Peyer's patch (tissue), 4 donors: ENCODE measurements at regions not wholly inside any gene's neighbourhood (a gene's known extent, or its start where the extent isn't known, plus 50 kb on each side); places are given as distances from the start of the nearest gene placed in this dataset.

Experiments used
- DNase-seq, 3 donors: peaks; one replicate each; pipeline ENCODE4 v3.0.0-alpha.2; 2017 to 2019
- H3K27ac ChIP-seq, 4 donors: fragments of 200-600 bp; sonication (generic); one replicate each; pipeline ENCODE4 v1.5.1; 2016 to 2019
- H3K27me3 ChIP-seq, 2 donors: fragments of 200-600 bp; sonication (generic); one replicate each; pipeline ENCODE4 v1.5.1; 2019
- H3K36me3 ChIP-seq, 3 donors: fragments of 200-600 bp; sonication (generic); one replicate each; pipeline ENCODE4 v1.5.1; 2016 to 2019
- H3K4me1 ChIP-seq, 4 donors: fragments of 200-600 bp; sonication (generic); one replicate each; pipeline ENCODE4 v1.5.1; 2016 to 2019
- H3K4me3 ChIP-seq, 4 donors: fragments of 200-600 bp; sonication (generic); 1 replicate in 3 of 4; 2 replicates in 1 of 4; pipeline ENCODE4 v1.5.1; 2016 to 2019; ENCODE audit warnings: mild to moderate bottlenecking in 1 of 4
- H3K9me3 ChIP-seq, 4 donors: fragments of 200-600 bp; sonication (generic); one replicate each; pipeline ENCODE4 v1.5.1; 2016 to 2019; ENCODE audit warnings: mild to moderate bottlenecking in 1 of 4
- POLR2A ChIP-seq, 2 donors: fragments of 450-650 bp; IDR thresholded peaks; one replicate each; pipeline ENCODE4 v1.5.1; 2017; ENCODE audit warnings: antibody characterized with exemption in 2 of 2, mild to moderate bottlenecking in 2 of 2, moderate library complexity in 2 of 2
- TF ChIP-seq, protein P1 (sequence below), 6 experiments: fragments of 450-650 bp in 4 of 6; fragments of 200-600 bp in 2 of 6; sonication (generic) in 1 of 6; IDR thresholded peaks; one replicate each; pipeline ENCODE4 v1.5.1; 2017 to 2019; ENCODE audit warnings: antibody characterized with exemption in 6 of 6, mild to moderate bottlenecking in 3 of 6, moderate library complexity in 1 of 6

GRCh38 chr17:77700165-77700881 is 258.2 kb upstream of the TNRC6C start:
- DNase-seq = peak in 1 of 3 donors; percentile 38
- Histone ChIP-seq H3K4me3 (no peak overlapping the region), H3K4me1 (no peaks in the 10 kb centered on the region), H3K27ac (no peak overlapping the region), H3K27me3 (no peaks in the 10 kb centered on the region), H3K9me3 (peaks cover 0 to 17% (median 7%) of the 10 kb centered on the region in 4 donors), H3K36me3 (no peaks in the 10 kb centered on the region)
- TF ChIP-seq, protein P1, sequence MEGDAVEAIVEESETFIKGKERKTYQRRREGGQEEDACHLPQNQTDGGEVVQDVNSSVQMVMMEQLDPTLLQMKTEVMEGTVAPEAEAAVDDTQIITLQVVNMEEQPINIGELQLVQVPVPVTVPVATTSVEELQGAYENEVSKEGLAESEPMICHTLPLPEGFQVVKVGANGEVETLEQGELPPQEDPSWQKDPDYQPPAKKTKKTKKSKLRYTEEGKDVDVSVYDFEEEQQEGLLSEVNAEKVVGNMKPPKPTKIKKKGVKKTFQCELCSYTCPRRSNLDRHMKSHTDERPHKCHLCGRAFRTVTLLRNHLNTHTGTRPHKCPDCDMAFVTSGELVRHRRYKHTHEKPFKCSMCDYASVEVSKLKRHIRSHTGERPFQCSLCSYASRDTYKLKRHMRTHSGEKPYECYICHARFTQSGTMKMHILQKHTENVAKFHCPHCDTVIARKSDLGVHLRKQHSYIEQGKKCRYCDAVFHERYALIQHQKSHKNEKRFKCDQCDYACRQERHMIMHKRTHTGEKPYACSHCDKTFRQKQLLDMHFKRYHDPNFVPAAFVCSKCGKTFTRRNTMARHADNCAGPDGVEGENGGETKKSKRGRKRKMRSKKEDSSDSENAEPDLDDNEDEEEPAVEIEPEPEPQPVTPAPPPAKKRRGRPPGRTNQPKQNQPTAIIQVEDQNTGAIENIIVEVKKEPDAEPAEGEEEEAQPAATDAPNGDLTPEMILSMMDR (IDR thresholded peaks at IDR 0.05) = no peak
- no peak for TF ChIP-seq POLR2A (IDR thresholded peaks at IDR 0.05)

GRCh38 chr17:77701996-77702395 is 256.5 kb upstream of the TNRC6C start:
- no peak for TF ChIP-seq POLR2A (IDR thresholded peaks at IDR 0.05)
- TF ChIP-seq, protein P1 (IDR thresholded peaks at IDR 0.05) = no peak
- peaks cover 0 to 17% (median 8%) of the 10 kb centered on the region in 4 donors for H3K9me3 ChIP-seq
- H3K27ac ChIP-seq = no peak overlapping the region
- H3K4me1 ChIP-seq = no peaks in the 10 kb centered on the region
- DNase-seq = peak in 1 of 3 donors; percentile 3
- no peaks in the 10 kb centered on the region for H3K27me3 ChIP-seq
- no peaks in the 10 kb centered on the region for H3K36me3 ChIP-seq
- no peak overlapping the region for H3K4me3 ChIP-seq

DNA sequence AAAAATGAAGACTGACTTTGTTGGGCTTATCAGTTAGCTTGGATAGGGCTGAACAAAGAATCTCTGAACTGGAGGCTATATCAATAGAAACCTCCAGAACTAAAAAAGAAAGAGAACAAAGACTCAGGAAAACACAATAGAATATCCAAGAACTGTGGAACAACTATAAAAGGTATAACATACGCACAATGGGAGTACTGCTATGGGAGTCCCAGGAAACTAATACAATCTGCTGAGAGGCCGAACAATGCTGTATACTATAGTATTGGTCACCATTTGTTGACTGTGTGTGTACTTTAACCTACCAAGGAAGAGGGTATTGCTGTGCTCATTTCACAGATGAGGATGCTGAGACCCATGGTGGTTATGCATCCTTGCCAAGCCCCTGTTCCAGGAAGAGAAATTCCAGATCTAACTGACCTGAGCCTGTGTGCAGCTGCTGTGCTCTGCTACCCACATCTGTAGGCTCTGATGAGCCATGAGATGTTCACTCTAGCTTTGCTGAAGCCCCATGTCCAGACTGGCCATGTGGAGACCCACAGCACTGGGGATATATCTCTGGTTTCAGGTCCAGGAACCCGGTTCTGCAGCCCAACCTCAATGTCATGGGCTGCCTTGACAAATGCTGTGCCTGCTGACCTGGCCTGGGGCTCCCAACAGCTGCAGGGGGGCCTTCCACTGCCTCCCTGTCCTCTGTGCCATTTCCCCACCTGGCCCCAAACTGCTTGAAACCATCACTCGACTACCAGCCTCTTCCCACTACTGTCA is 254.3 kb upstream of the TNRC6C start:
- TF ChIP-seq, protein P1 (IDR thresholded peaks at IDR 0.05) = no peak
- no peak for TF ChIP-seq POLR2A (IDR thresholded peaks at IDR 0.05)
- H3K4me3 ChIP-seq = no peak overlapping the region

DNA sequence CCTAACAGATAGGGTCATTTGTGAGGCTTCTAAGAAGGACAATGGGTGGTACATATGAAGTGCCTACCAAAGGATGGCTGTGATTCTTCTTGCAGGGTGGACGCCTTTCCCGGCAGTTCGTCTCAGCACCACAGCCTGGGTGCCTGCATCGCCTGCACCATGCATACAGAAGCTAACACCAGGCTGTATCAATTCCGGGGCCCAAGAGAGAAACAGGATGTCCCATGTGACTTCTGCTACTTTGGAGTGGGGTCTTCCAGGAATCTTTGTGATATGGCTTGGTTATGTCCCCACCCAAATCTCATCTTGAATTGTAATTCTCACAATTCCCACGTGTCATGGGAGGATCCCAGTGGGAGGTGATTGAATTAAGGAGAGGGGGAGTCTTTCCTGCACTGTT is 251.6 kb upstream of the TNRC6C start:
- TF ChIP-seq, protein P1 (IDR thresholded peaks at IDR 0.05) = no peak
- no peak for TF ChIP-seq POLR2A (IDR thresholded peaks at IDR 0.05)
- DNase-seq = no peak
- no peak overlapping the region for H3K4me3 ChIP-seq

More for the DNA sequence above, 254.3 kb upstream of the TNRC6C start:
- no peak for DNase-seq
- Histone ChIP-seq H3K27me3 (no peaks in the 10 kb centered on the region), H3K4me1 (no peaks in the 10 kb centered on the region), H3K27ac (no peak overlapping the region), H3K36me3 (no peaks in the 10 kb centered on the region), H3K9me3 (peaks cover 0 to 17% (median 8%) of the 10 kb centered on the region in 4 donors)

GRCh38 chr17:77707546-77707945 is 251.0 kb upstream of the TNRC6C start:
- H3K27me3 ChIP-seq = no peaks in the 10 kb centered on the region
- peaks cover 0 to 17% (median 8%) of the 10 kb centered on the region in 4 donors for H3K9me3 ChIP-seq
- no peaks in the 10 kb centered on the region for H3K4me1 ChIP-seq
- no peak for TF ChIP-seq POLR2A (IDR thresholded peaks at IDR 0.05)
- TF ChIP-seq, protein P1 (IDR thresholded peaks at IDR 0.05) = no peak
- H3K4me3 ChIP-seq = no peak overlapping the region
- H3K27ac ChIP-seq = no peak overlapping the region
- no peaks in the 10 kb centered on the region for H3K36me3 ChIP-seq
- DNase-seq = no peak

More for the DNA sequence above, 251.6 kb upstream of the TNRC6C start:
- Histone ChIP-seq H3K36me3 (no peaks in the 10 kb centered on the region), H3K27me3 (no peaks in the 10 kb centered on the region), H3K27ac (no peak overlapping the region), H3K9me3 (peaks cover 0 to 17% (median 8%) of the 10 kb centered on the region in 4 donors), H3K4me1 (no peaks in the 10 kb centered on the region)
